G401 (cell line): ENCODE measurements at regions not wholly inside any gene's neighbourhood (a gene's known extent, or its start where the extent isn't known, plus 50 kb on each side); places are given as distances from the start of the nearest gene placed in this dataset.

ENCODE experiments used
- DNase-seq: peaks from one replicate; pipeline ENCODE4 v3.0.0-alpha.2; 2015; ENCODE audit warnings: low spot score
- in situ Hi-C: cut with HindIII; loops from 2 replicates; pipeline ENCODE4 v1.10.0; 2016; ENCODE audit warnings: low sequenced_read_pairs, mixed read lengths

GRCh38 chr14:27389402-27389801, 791.6 kb upstream of the NOVA1 start:
- no peak for DNase-seq
- in situ Hi-C loops: no loop called here

- no peak for DNase-seq
- in situ Hi-C loops: no loop called here
Measured at GRCh38 chr14:27390155-27390554, 792.3 kb upstream of the NOVA1 start.

- in situ Hi-C loops: no loop called here
- DNase-seq: no peak
Measured at GRCh38 chr14:27391331-27391730, 793.5 kb upstream of the NOVA1 start.

- in situ Hi-C loops: no loop called here
- DNase-seq: no peak
Measured at GRCh38 chr14:27392153-27392552, 794.3 kb upstream of the NOVA1 start.

- in situ Hi-C loops: no loop called here
- DNase-seq: no peak
Measured at GRCh38 chr14:27409944-27410343, 812.1 kb upstream of the NOVA1 start.

GRCh38 chr14:27410981-27411380, 813.1 kb upstream of the NOVA1 start:
- in situ Hi-C loops: no loop called here
- no peak for DNase-seq

GRCh38 chr14:27427796-27428195, 830.0 kb upstream of the NOVA1 start:
- no peak for DNase-seq

GRCh38 chr14:27435923-27436670, 838.3 kb upstream of the NOVA1 start:
- in situ Hi-C loops: no loop called here
- DNase-seq: no peak

More at GRCh38 chr14:27427796-27428195, 830.0 kb upstream of the NOVA1 start:
- in situ Hi-C loops: no loop called here

GRCh38 chr14:27484633-27485032, 886.8 kb upstream of the NOVA1 start:
- in situ Hi-C loops: no loop called here
- DNase-seq: no peak

GRCh38 chr14:27485193-27485592, 887.4 kb upstream of the NOVA1 start:
- in situ Hi-C loops: no loop called here
- no peak for DNase-seq

GRCh38 chr14:27506272-27506671, 908.4 kb upstream of the NOVA1 start:
- in situ Hi-C loops: no loop called here
- no peak for DNase-seq

GRCh38 chr14:27528328-27528727, 930.5 kb upstream of the NOVA1 start:
- DNase-seq: peak; percentile 38
- in situ Hi-C loops: no loop called here

- in situ Hi-C loops: no loop called here
- no peak for DNase-seq
Measured at GRCh38 chr14:27536748-27537147, 938.9 kb upstream of the NOVA1 start.

- DNase-seq: no peak
- in situ Hi-C loops: no loop called here
Measured at GRCh38 chr14:27546111-27546510, 948.3 kb upstream of the NOVA1 start.

GRCh38 chr14:27553790-27554189, 956.0 kb upstream of the NOVA1 start:
- in situ Hi-C loops: no loop called here

GRCh38 chr14:27557445-27557844, 959.6 kb upstream of the NOVA1 start:
- DNase-seq: no peak
- in situ Hi-C loops: no loop called here

More at GRCh38 chr14:27553790-27554189, 956.0 kb upstream of the NOVA1 start:
- DNase-seq: peak; percentile 3

GRCh38 chr14:27559848-27560247, 962.0 kb upstream of the NOVA1 start:
- DNase-seq: no peak
- in situ Hi-C loops: no loop called here

- DNase-seq: no peak
- in situ Hi-C loops: no loop called here
Measured at GRCh38 chr14:27566843-27567382, 969.1 kb upstream of the NOVA1 start.

GRCh38 chr14:27573018-27573417, 975.2 kb upstream of the NOVA1 start:
- DNase-seq: no peak
- in situ Hi-C loops: no loop called here

GRCh38 chr14:27587103-27587502, 989.3 kb upstream of the NOVA1 start:
- in situ Hi-C loops: no loop called here
- no peak for DNase-seq

- in situ Hi-C loops: no loop called here
- no peak for DNase-seq
Measured at GRCh38 chr14:27605282-27605681, 1007.4 kb upstream of the NOVA1 start.
